H9 (cell line): ENCODE measurements at regions not wholly inside any gene's neighbourhood (a gene's known extent, or its start where the extent isn't known, plus 50 kb on each side); places are given as distances from the start of the nearest gene placed in this dataset.

Source experiments
- DNase-seq: peaks from one replicate; pipeline ENCODE4 v3.0.0-alpha.2; 2017
- H2AFZ ChIP-seq: one replicate; pipeline ENCODE4 v1.6.1; 2013; ENCODE audit warnings: mild to moderate bottlenecking, low read length, control low read depth, moderate library complexity
- H2AK5ac ChIP-seq: 2 replicates; pipeline ENCODE4 v1.6.1; 2013; ENCODE audit warnings: low read length, control low read depth, mixed read lengths; ENCODE audit not compliant: insufficient read length
- H2BK120ac ChIP-seq: one replicate; pipeline ENCODE4 v1.6.1; 2013; ENCODE audit warnings: low read depth, mild to moderate bottlenecking, low read length, control low read depth, inconsistent platforms; ENCODE audit not compliant: poor library complexity, severe bottlenecking
- H2BK12ac ChIP-seq: 2 replicates; pipeline ENCODE4 v1.6.1; 2013; ENCODE audit warnings: low read length, control low read depth, mixed read lengths, low read depth; ENCODE audit not compliant: insufficient read length
- H2BK15ac ChIP-seq: 2 replicates; pipeline ENCODE4 v1.6.1; 2013; ENCODE audit warnings: low read depth, low read length, control low read depth
- H2BK20ac ChIP-seq: one replicate; pipeline ENCODE4 v1.6.1; 2013; ENCODE audit warnings: low read depth, mild to moderate bottlenecking, low read length, control low read depth, inconsistent platforms; ENCODE audit not compliant: poor library complexity, severe bottlenecking
- H2BK5ac ChIP-seq: 2 replicates; pipeline ENCODE4 v1.6.1; 2013; ENCODE audit warnings: low read length, control low read depth, mixed read lengths; ENCODE audit not compliant: insufficient read length
- H3K14ac ChIP-seq: 2 replicates; pipeline ENCODE4 v1.6.1; 2013; ENCODE audit warnings: low read length, control low read depth; ENCODE audit not compliant: insufficient read depth
- H3K18ac ChIP-seq: 2 replicates; pipeline ENCODE4 v1.6.1; 2013; ENCODE audit warnings: low read depth, mild to moderate bottlenecking, mixed read lengths, low read length, control low read depth; ENCODE audit not compliant: insufficient read length
- H3K23ac ChIP-seq: 2 replicates; pipeline ENCODE4 v1.6.1; 2013; ENCODE audit warnings: low read length, control low read depth, mixed read lengths, low read depth; ENCODE audit not compliant: insufficient read length
- H3K23me2 ChIP-seq: 2 replicates; pipeline ENCODE4 v1.6.1; 2013; ENCODE audit warnings: low read depth, mild to moderate bottlenecking, mixed read lengths, low read length, control low read depth; ENCODE audit not compliant: insufficient read length, poor library complexity, severe bottlenecking
- H3K27ac ChIP-seq: 2 replicates; pipeline ENCODE4 v1.5.1; 2013; ENCODE audit warnings: low read length, control low read depth, mixed read lengths, low read depth; ENCODE audit not compliant: insufficient read length
- H3K27me3 ChIP-seq: 2 replicates; pipeline ENCODE4 v1.6.1; 2013; ENCODE audit warnings: low read length, control low read depth, inconsistent platforms; ENCODE audit not compliant: insufficient read depth
- H3K4ac ChIP-seq: 2 replicates; pipeline ENCODE4 v1.6.1; 2013; ENCODE audit warnings: low read depth, mild to moderate bottlenecking, control low read depth, inconsistent platforms, low read length, moderate library complexity
- H3K4me1 ChIP-seq: 2 replicates; pipeline ENCODE4 v1.6.1; 2013; ENCODE audit warnings: low read length, control low read depth, inconsistent platforms; ENCODE audit not compliant: insufficient read depth
- H3K4me2 ChIP-seq: 2 replicates; pipeline ENCODE4 v1.6.1; 2013; ENCODE audit warnings: low read length, control low read depth, mixed read lengths; ENCODE audit not compliant: insufficient read length, insufficient read depth
- H3K56ac ChIP-seq: 2 replicates; pipeline ENCODE4 v1.6.1; 2013; ENCODE audit warnings: low read depth, mild to moderate bottlenecking, mixed read lengths, low read length, control low read depth; ENCODE audit not compliant: insufficient read length
- H3K79me1 ChIP-seq: 2 replicates; pipeline ENCODE4 v1.6.1; 2013; ENCODE audit warnings: low read depth, mild to moderate bottlenecking, moderate library complexity, low read length, control low read depth, inconsistent platforms; ENCODE audit not compliant: insufficient read depth, poor library complexity, severe bottlenecking
- H3K79me2 ChIP-seq: 2 replicates; pipeline ENCODE4 v1.6.1; 2013; ENCODE audit warnings: low read length, control low read depth, inconsistent platforms; ENCODE audit not compliant: insufficient read depth
- H3K9ac ChIP-seq: 2 replicates; pipeline ENCODE4 v1.6.1; 2013; ENCODE audit warnings: low read length, control low read depth, mixed read lengths; ENCODE audit not compliant: insufficient read length; ENCODE audit errors: extremely low read depth
- H3K9me3 ChIP-seq: one replicate; pipeline ENCODE4 v1.6.1; 2013; ENCODE audit warnings: low read depth, low read length, inconsistent platforms; ENCODE audit not compliant: control insufficient read depth
- H3T11ph ChIP-seq: one replicate; pipeline ENCODE4 v1.6.1; 2013; ENCODE audit warnings: mild to moderate bottlenecking, low read length, control low read depth, inconsistent platforms
- H4K20me1 ChIP-seq: one replicate; pipeline ENCODE4 v1.6.1; 2013; ENCODE audit not compliant: control insufficient read depth, insufficient read length, insufficient read depth
- H4K5ac ChIP-seq: 2 replicates; pipeline ENCODE4 v1.6.1; 2013; ENCODE audit warnings: low read depth, mild to moderate bottlenecking, mixed read lengths, low read length, control low read depth; ENCODE audit not compliant: insufficient read length
- H4K8ac ChIP-seq: replicated peaks from 2 replicates; pipeline ENCODE4 v1.6.1; 2013; ENCODE audit warnings: low read length, control low read depth, mixed read lengths, low read depth; ENCODE audit not compliant: insufficient read length
- H4K91ac ChIP-seq: 2 replicates; pipeline ENCODE4 v1.6.1; 2013; ENCODE audit warnings: low read depth, mild to moderate bottlenecking, moderate library complexity, mixed read lengths, low read length, control low read depth; ENCODE audit not compliant: insufficient read length
- H3K27ac Mint-ChIP-seq, 3 experiments: 2 replicates in 2 of 3; 3 replicates in 1 of 3; pipeline ENCODE4 v1.8.0; 2020 to 2021; ENCODE audit warnings: mixed read lengths in 3 of 3, mild to moderate bottlenecking in 1 of 3, moderate library complexity in 1 of 3
- H3K27me3 Mint-ChIP-seq: 2 replicates; pipeline ENCODE4 v1.8.0; 2021; ENCODE audit warnings: low read depth, mild to moderate bottlenecking, moderate library complexity, mixed read lengths
- H3K36me3 Mint-ChIP-seq, 3 experiments: 2 replicates in 2 of 3; 3 replicates in 1 of 3; pipeline ENCODE4 v1.8.0; 2020 to 2021; ENCODE audit warnings: low read depth in 3 of 3, mixed read lengths in 3 of 3; ENCODE audit not compliant: insufficient read depth in 1 of 3
- H3K4me1 Mint-ChIP-seq, 2 experiments: 2 replicates each; pipeline ENCODE4 v1.8.0; 2020; ENCODE audit warnings: mixed read lengths in 2 of 2
- H3K4me3 Mint-ChIP-seq, 2 experiments: 2 replicates in 1 of 2; 3 replicates in 1 of 2; pipeline ENCODE4 v1.8.0; 2020 to 2021; ENCODE audit warnings: mild to moderate bottlenecking in 2 of 2, mixed read lengths in 2 of 2, moderate library complexity in 1 of 2
- H3K9me3 Mint-ChIP-seq, 2 experiments: 2 replicates in 1 of 2; 3 replicates in 1 of 2; pipeline ENCODE4 v1.8.0; 2020; ENCODE audit warnings: mild to moderate bottlenecking in 2 of 2, mixed read lengths in 2 of 2, moderate library complexity in 1 of 2
- CTCF ChIP-seq: fragments of 200-600 bp; sonication (generic); conservative IDR thresholded peaks from 3 replicates; pipeline ENCODE4 v1.8.0; 2021; ENCODE audit warnings: antibody characterized with exemption, mild to moderate bottlenecking
- WGBS: extraction: QIAGEN DNeasy Blood & Tissue Kit; methylation state at CpG from one replicate; pipeline ENCODE4 v1.1.7; 2013; ENCODE audit warnings: missing lambda C conversion rate, low lambda C conversion rate, mixed read lengths; ENCODE audit not compliant: insufficient read length; ENCODE audit errors: extremely low coverage; 5-methylcytosine and 5-hydroxymethylcytosine counted together

- no peak overlapping the region for H3K9ac ChIP-seq
- no peak overlapping the region for H3K4me3 Mint-ChIP-seq
- H3K23ac ChIP-seq = no peak overlapping the region
- no peaks in the 10 kb centered on the region for H3K4me1 ChIP-seq
- no peak overlapping the region for H3K27ac Mint-ChIP-seq
- no CpG with 5 or more reads among the region's 2 CpGs for WGBS
- H3K36me3 Mint-ChIP-seq = peaks cover 0 to 11% (median 0%) of the 10 kb centered on the region in 3 experiments; a peak in 4 of 7 replicates
- no peak overlapping the region for H2BK20ac ChIP-seq
- no peaks in the 10 kb centered on the region for H3K23me2 ChIP-seq
- H4K20me1 ChIP-seq = no peaks in the 10 kb centered on the region
- H3K27ac ChIP-seq = no peak overlapping the region
- H3K4me1 Mint-ChIP-seq = no peaks in the 10 kb centered on the region
- no peaks in the 10 kb centered on the region for H3K79me1 ChIP-seq
- no peak overlapping the region for H3K4ac ChIP-seq
- H2AFZ ChIP-seq = no peak overlapping the region
- no peak overlapping the region for H2BK15ac ChIP-seq
- H3K18ac ChIP-seq = no peak overlapping the region
- H2AK5ac ChIP-seq = no peak overlapping the region
- H4K8ac ChIP-seq = no peak overlapping the region
- H3K56ac ChIP-seq = no peak overlapping the region
- no peaks in the 10 kb centered on the region for H3K79me2 ChIP-seq
- H3K4me2 ChIP-seq = no peak overlapping the region
- H3K27me3 Mint-ChIP-seq = no peaks in the 10 kb centered on the region
- no peaks in the 10 kb centered on the region for H3K9me3 ChIP-seq
- no peak overlapping the region for H3K14ac ChIP-seq
- no peak overlapping the region for H2BK12ac ChIP-seq
- no peak overlapping the region for H2BK120ac ChIP-seq
- H3T11ph ChIP-seq = no peak overlapping the region
- H2BK5ac ChIP-seq = no peak overlapping the region
- H3K27me3 ChIP-seq = no peaks in the 10 kb centered on the region; the same call in 1 of the 2 replicates
- H3K9me3 Mint-ChIP-seq = peaks cover 7 to 10% of the 10 kb centered on the region in 2 experiments; a peak in 4 of 5 replicates
- no peak overlapping the region for H4K5ac ChIP-seq
- H4K91ac ChIP-seq = no peak overlapping the region
- TF ChIP-seq CTCF = no peak
- no peak for DNase-seq
Observed at GRCh38 chr2:122794100-122794499, 1038.6 kb downstream of the TSN start.
